HG03520 (cell line): ENCODE measurements at regions not wholly inside any gene's neighbourhood (a gene's known extent, or its start where the extent isn't known, plus 50 kb on each side); places are given as distances from the start of the nearest gene placed in this dataset.
A peak's percentile ranks its signal among the peaks of the same experiment; 100 is the strongest.

ENCODE experiments used
- ATAC-seq: cut with Tn5 transposase; IDR thresholded peaks from one replicate; pipeline ENCODE4 v1.9.1; 2021; ENCODE audit warnings: mild to moderate bottlenecking, moderate library complexity; ENCODE audit not compliant: unreplicated experiment

- ATAC-seq: no peak
Observed at GRCh38 chr5:33235824-33236223, 204.9 kb upstream of the TARS1 start.

GRCh38 chr5:33237471-33237870, 203.3 kb upstream of the TARS1 start:
- ATAC-seq: no peak

GRCh38 chr5:33238826-33239695, 201.7 kb upstream of the TARS1 start:
- ATAC-seq: no peak

GRCh38 chr5:33240558-33240957, 200.2 kb upstream of the TARS1 start:
- ATAC-seq: no peak

- ATAC-seq: peak; percentile 75
Observed at GRCh38 chr5:33241802-33242201, 199.0 kb upstream of the TARS1 start.

GRCh38 chr5:33242277-33242676, 198.5 kb upstream of the TARS1 start:
- ATAC-seq: no peak

GRCh38 chr5:33244441-33245150, 196.2 kb upstream of the TARS1 start:
- no peak for ATAC-seq

GRCh38 chr5:33254579-33254978, 186.2 kb upstream of the TARS1 start:
- ATAC-seq: no peak

- ATAC-seq: no peak
Observed at GRCh38 chr5:33257807-33258429, 182.8 kb upstream of the TARS1 start.

- no peak for ATAC-seq
Observed at GRCh38 chr5:33258553-33258952, 182.2 kb upstream of the TARS1 start.

- ATAC-seq: no peak
Observed at GRCh38 chr5:33260098-33260497, 180.7 kb upstream of the TARS1 start.

- no peak for ATAC-seq
Observed at GRCh38 chr5:33261305-33261704, 179.5 kb upstream of the TARS1 start.

- no peak for ATAC-seq
Observed at GRCh38 chr5:33261747-33262146, 179.0 kb upstream of the TARS1 start.

GRCh38 chr5:33267801-33268200, 173.0 kb upstream of the TARS1 start:
- ATAC-seq: no peak

- ATAC-seq: no peak
Observed at GRCh38 chr5:33268374-33268773, 172.4 kb upstream of the TARS1 start.

- no peak for ATAC-seq
Observed at GRCh38 chr5:33270671-33271070, 170.1 kb upstream of the TARS1 start.

GRCh38 chr5:33271606-33272005, 169.2 kb upstream of the TARS1 start:
- ATAC-seq: no peak

- no peak for ATAC-seq
Observed at GRCh38 chr5:33272288-33272687, 168.5 kb upstream of the TARS1 start.

- no peak for ATAC-seq
Observed at GRCh38 chr5:33273985-33274384, 166.8 kb upstream of the TARS1 start.

- ATAC-seq: no peak
Observed at GRCh38 chr5:33275391-33275790, 165.4 kb upstream of the TARS1 start.

GRCh38 chr5:33275921-33276627, 164.7 kb upstream of the TARS1 start:
- ATAC-seq: no peak
